Hepatocyte (in vitro differentiated cells): ENCODE measurements at regions not wholly inside any gene's neighbourhood (a gene's known extent, or its start where the extent isn't known, plus 50 kb on each side); places are given as distances from the start of the nearest gene placed in this dataset.

Experiments used
- CTCF ChIP-seq: fragments of 200-600 bp; sonication (generic); IDR thresholded peaks from 2 replicates; pipeline ENCODE4 v1.5.1; 2016; ENCODE audit warnings: antibody characterized with exemption, mild to moderate bottlenecking; ENCODE audit not compliant: poor library complexity
- EZH2 ChIP-seq: fragments of 200-600 bp; sonication (generic); IDR thresholded peaks from 2 replicates; pipeline ENCODE4 v1.6.1; 2016; ENCODE audit warnings: antibody characterized with exemption, mild to moderate bottlenecking, borderline replicate concordance

- TF ChIP-seq CTCF (no peak), EZH2 (no peak)
Measured at GRCh38 chr7:13068032-13068431, 380.6 kb downstream of the ARL4A start.
